Endothelial cell of umbilical vein (primary cell): ENCODE measurements at regions not wholly inside any gene's neighbourhood (a gene's known extent, or its start where the extent isn't known, plus 50 kb on each side); places are given as distances from the start of the nearest gene placed in this dataset.

Source experiments
- BruUV-seq: library from RNA; stranded (reverse); fragments of 400-500 nt; replicated peaks from 2 replicates; lab custom pipeline; 2021; lab: Mats Ljungman, UMichigan
- CTCF ChIA-PET: fragments of 300-600, 350-600 bp; sonication (Branson Sonifier 250); formaldehyde crosslinking; loops from one replicate; lab custom pipeline; 2021; ENCODE audit warnings: antibody characterized with exemption, inconsistent platforms; lab: Charles Lee
- POLR2A ChIA-PET: fragments of 300-600, 350-600 bp; sonication (Branson Sonifier 250); formaldehyde crosslinking; loops from one replicate; lab custom pipeline; 2021; ENCODE audit warnings: antibody characterized with exemption, inconsistent platforms; lab: Charles Lee
- DNase-seq: peaks from one replicate; pipeline ENCODE4 v3.0.0-alpha.2; 2011; ENCODE audit warnings: low read depth, low spot score
- FAIRE-seq: peaks from 2 replicates; lab custom pipeline; 2011; peaks lifted over from hg19 to GRCh38; lab: Jason Lieb, UNC
- H2AFZ ChIP-seq: 2 replicates; pipeline ENCODE4 v1.6.0; 2012; ENCODE audit warnings: low read depth, low read length, control low read depth, inconsistent platforms
- H3K27ac ChIP-seq: 2 replicates; pipeline ENCODE4 v1.5.1; 2011; ENCODE audit warnings: low read depth, mild to moderate bottlenecking, control low read depth, low read length, moderate library complexity; ENCODE audit not compliant: insufficient read depth
- H3K27me3 ChIP-seq, 2 experiments: 2 replicates each; pipeline versions ENCODE4 v1.6.0 to v1.6.1; 2011; ENCODE audit warnings: low read length in 2 of 2, mixed read lengths in 1 of 2; ENCODE audit not compliant: control insufficient read depth in 2 of 2, insufficient read depth in 2 of 2
- H3K36me3 ChIP-seq, 2 experiments: 2 replicates in 1 of 2; 3 replicates in 1 of 2; pipeline ENCODE4 v1.5.1; 2011; ENCODE audit warnings: low read length in 2 of 2, mild to moderate bottlenecking in 1 of 2, moderate library complexity in 1 of 2; ENCODE audit not compliant: control insufficient read depth in 2 of 2, insufficient read depth in 2 of 2; ENCODE audit errors: extremely low read depth in 1 of 2
- H3K4me1 ChIP-seq: 3 replicates; pipeline ENCODE4 v1.5.1; 2011; ENCODE audit warnings: mild to moderate bottlenecking, low read length; ENCODE audit not compliant: control insufficient read depth, insufficient read depth; ENCODE audit errors: extremely low read depth
- H3K4me2 ChIP-seq: 2 replicates; pipeline ENCODE4 v1.6.1; 2011; ENCODE audit warnings: low read length, control low read depth, mixed read lengths; ENCODE audit not compliant: insufficient read depth
- H3K4me3 ChIP-seq, 3 experiments: fragments of 200-600 bp in 1 of 3; sonication (generic), shearing (Covaris generic) in 1 of 3; replicated peaks in 1 of 3; 2 replicates each; pipeline ENCODE4 v1.5.1; 2011 to 2016; ENCODE audit warnings: control low read depth in 3 of 3, low read length in 3 of 3, mild to moderate bottlenecking in 2 of 3, inconsistent platforms in 1 of 3, low read depth in 1 of 3, moderate library complexity in 1 of 3; ENCODE audit not compliant: insufficient read depth in 1 of 3
- H3K79me2 ChIP-seq: 2 replicates; pipeline ENCODE4 v1.6.0; 2012; ENCODE audit warnings: low read length, inconsistent platforms; ENCODE audit not compliant: control insufficient read depth, insufficient read depth
- H3K9ac ChIP-seq: replicated peaks from 2 replicates; pipeline ENCODE3; 2011; ENCODE audit warnings: low read length, control low read depth; ENCODE audit not compliant: insufficient read depth; ENCODE audit errors: extremely low read depth
- H3K9me1 ChIP-seq: replicated peaks from 3 replicates; pipeline ENCODE4 v1.6.0; 2011; ENCODE audit warnings: mild to moderate bottlenecking, low read length; ENCODE audit not compliant: control insufficient read depth, insufficient read depth; ENCODE audit errors: extremely low read depth
- H3K9me3 ChIP-seq: replicated peaks from 2 replicates; pipeline ENCODE4 v1.5.1; 2012; ENCODE audit warnings: low read length, inconsistent platforms; ENCODE audit not compliant: control insufficient read depth, insufficient read depth
- H4K20me1 ChIP-seq: replicated peaks from 2 replicates; pipeline ENCODE3; 2011; ENCODE audit warnings: mild to moderate bottlenecking, low read length; ENCODE audit not compliant: control insufficient read depth, insufficient read depth; ENCODE audit errors: extremely low read depth
- CTCF ChIP-seq, 2 donors: IDR thresholded peaks; 1 replicate in 1 of 2; 2 replicates in 1 of 2; pipeline ENCODE4 v1.5.1; 2011; ENCODE audit warnings: low read length in 2 of 2, mild to moderate bottlenecking in 2 of 2, moderate library complexity in 2 of 2, control low read depth in 1 of 2, inconsistent platforms in 1 of 2, low read depth in 1 of 2; ENCODE audit not compliant: insufficient read depth in 1 of 2; ENCODE audit errors: extremely low read depth in 1 of 2
- EZH2 ChIP-seq: IDR thresholded peaks from 2 replicates; pipeline ENCODE4 v1.6.1; 2012; ENCODE audit warnings: borderline replicate concordance, low read depth, mild to moderate bottlenecking, moderate library complexity, low read length, inconsistent platforms; ENCODE audit not compliant: severe bottlenecking
- FOS ChIP-seq: IDR thresholded peaks from 2 replicates; pipeline ENCODE4 v1.6.1; 2011; ENCODE audit warnings: mild to moderate bottlenecking, low read length, moderate library complexity, borderline replicate concordance; ENCODE audit not compliant: insufficient read depth
- GATA2 ChIP-seq: IDR thresholded peaks from 2 replicates; pipeline ENCODE4 v1.7.0; 2011; ENCODE audit warnings: low read depth, mild to moderate bottlenecking, moderate library complexity, mixed read lengths, low read length; ENCODE audit not compliant: insufficient read length, insufficient read depth
- JUN ChIP-seq: IDR thresholded peaks from 2 replicates; pipeline ENCODE4 v1.6.1; 2011; ENCODE audit warnings: borderline replicate concordance, low read depth; ENCODE audit not compliant: insufficient read length, insufficient read depth
- MAX ChIP-seq: IDR thresholded peaks from 2 replicates; pipeline ENCODE4 v1.6.1; 2011; ENCODE audit not compliant: insufficient read depth, insufficient read length
- MYC ChIP-seq: IDR thresholded peaks from one replicate; pipeline ENCODE4 v1.6.1; 2011; ENCODE audit warnings: mild to moderate bottlenecking, low read depth, low read length
- POLR2A ChIP-seq: IDR thresholded peaks from 2 replicates; pipeline ENCODE4 v1.6.1; 2012; ENCODE audit warnings: low read depth, mild to moderate bottlenecking, control low read depth, low read length
- POLR2AphosphoS5 ChIP-seq: IDR thresholded peaks from 2 replicates; pipeline ENCODE4 v1.6.1; 2012; ENCODE audit warnings: low read depth, mild to moderate bottlenecking, control low read depth, low read length, moderate library complexity; ENCODE audit not compliant: insufficient read depth
- dilution Hi-C: fragments of 300-500 bp; cut with MboI; formaldehyde crosslinking; loops from one replicate; pipeline ENCODE4 v1.15.0; 2019; ENCODE audit warnings: low sequenced_read_pairs; ENCODE audit not compliant: extremely low pct_ligation_motif_present
- intact Hi-C: fragments of 100-400 bp; cut with micrococcal nuclease; formaldehyde crosslinking; loops from one replicate; pipeline ENCODE4 v1.10.0; 2022

GRCh38 chrX:8273451-8273895 lies 102.4 kb upstream of the VCX2 start:
- POLR2A ChIA-PET, result no interaction called here
- intact Hi-C loops, result no loop called here
- Histone ChIP-seq H3K27ac (peak overlapping the region; percentile 37), H3K9me3 (no peaks in the 10 kb centered on the region), H2AFZ (no peak overlapping the region), H3K9ac (no peak overlapping the region), H4K20me1 (no peaks in the 10 kb centered on the region), H3K4me3 (no peak overlapping the region), H3K79me2 (no peaks in the 10 kb centered on the region), H3K4me2 (peak overlapping the region; percentile 36), H3K27me3 (no peaks in the 10 kb centered on the region), H3K4me1 (peaks cover 8% of the 10 kb centered on the region), H3K36me3 (no peaks in the 10 kb centered on the region), H3K9me1 (no peaks in the 10 kb centered on the region)
- dilution Hi-C loops, result no loop called here
- TF ChIP-seq EZH2 (no peak), FOS (peak; percentile 30), GATA2 (peak; percentile 57)
- DNase-seq (peak; percentile 52), FAIRE-seq (peak; percentile 86)
- BruUV-seq, result no TSS peak
- CTCF ChIA-PET, result no interaction called here

DNA sequence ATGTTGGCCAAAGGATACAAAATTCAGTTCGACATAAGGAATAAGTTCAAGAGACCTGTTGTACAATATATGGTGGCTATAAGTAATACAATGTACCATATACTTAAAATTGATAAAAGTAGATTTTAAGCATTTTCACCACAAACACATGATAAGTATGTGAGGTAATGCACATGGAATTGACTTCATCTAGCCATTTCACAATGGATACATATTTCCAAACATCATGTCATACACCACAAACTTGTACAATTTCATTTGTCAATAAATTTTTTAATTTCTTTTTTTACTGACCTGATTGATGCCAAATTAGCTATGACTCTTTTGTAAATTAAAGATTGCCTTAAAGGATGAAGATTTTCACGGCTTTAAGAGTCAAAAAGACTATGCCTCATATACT lies 103.1 kb upstream of the VCX2 start:
- no peak for TF ChIP-seq POLR2AphosphoS5
- TF ChIP-seq CTCF (IDR thresholded peaks at IDR 0.05; ENCODE audit: extremely low read depth in 1 of 2, insufficient read depth in 1 of 2, low read depth in 1 of 2, low read length in 2 of 2), result no peak
- no peak for TF ChIP-seq MAX
- TF ChIP-seq POLR2A, result no peak
- no peak for TF ChIP-seq FOS
- TF ChIP-seq GATA2, result no peak
- no peak for TF ChIP-seq JUN
- TF ChIP-seq EZH2, result no peak
- no peak for TF ChIP-seq MYC
- intact Hi-C loops, result no loop called here
- FAIRE-seq (no peak), DNase-seq (no peak)
- no peak overlapping the region for H3K4me3 ChIP-seq
- H2AFZ ChIP-seq, result no peak overlapping the region
- no peaks in the 10 kb centered on the region for H3K79me2 ChIP-seq
- ChIA-PET POLR2A (no interaction called here), CTCF (no interaction called here)
- no peaks in the 10 kb centered on the region for H4K20me1 ChIP-seq
- H3K27ac ChIP-seq, result peak overlapping the region; percentile 61
- no TSS peak for BruUV-seq
- no peak overlapping the region for H3K9ac ChIP-seq
- dilution Hi-C loops, result no loop called here
- H3K4me1 ChIP-seq, result peaks cover 8% of the 10 kb centered on the region
- H3K4me2 ChIP-seq, result no peak overlapping the region
- H3K9me3 ChIP-seq, result no peaks in the 10 kb centered on the region
- H3K36me3 ChIP-seq, result no peaks in the 10 kb centered on the region
- H3K9me1 ChIP-seq, result no peaks in the 10 kb centered on the region
- H3K27me3 ChIP-seq, result no peaks in the 10 kb centered on the region
